OCI-LY7 (cell line): ENCODE measurements at regions not wholly inside any gene's neighbourhood (a gene's known extent, or its start where the extent isn't known, plus 50 kb on each side); places are given as distances from the start of the nearest gene placed in this dataset.

Experiments used
- BruUV-seq: library from RNA; stranded (reverse); fragments of 400-500 nt; replicated peaks from 2 replicates; lab custom pipeline; 2021; lab: Mats Ljungman, UMichigan
- CTCF ChIA-PET: fragments of 300-600 bp; sonication (Branson Sonifier 250); formaldehyde crosslinking; loops from one replicate; lab custom pipeline; 2022; ENCODE audit warnings: antibody characterized with exemption; ENCODE audit not compliant: unreplicated experiment; lab: Charles Lee
- POLR2A ChIA-PET: fragments of 300-600 bp; sonication (Branson Sonifier 250); formaldehyde crosslinking; loops from one replicate; lab custom pipeline; 2022; ENCODE audit warnings: antibody characterized with exemption; lab: Charles Lee
- DNase-seq: peaks from one replicate; pipeline ENCODE4 v3.0.0-alpha.2; 2015; ENCODE audit warnings: low spot score
- H2AFZ ChIP-seq: fragments of 200-600 bp; sonication (generic), shearing (Covaris generic); 2 replicates; pipeline ENCODE4 v1.6.1; 2014; ENCODE audit warnings: mild to moderate bottlenecking, antibody characterized with exemption, low read length, moderate library complexity
- H3K27ac ChIP-seq: fragments of 200-600 bp; sonication (generic); 2 replicates; pipeline ENCODE4 v1.5.1; 2014; ENCODE audit warnings: mixed run types, low read depth, mild to moderate bottlenecking, moderate library complexity, low read length, inconsistent platforms; ENCODE audit not compliant: poor library complexity, severe bottlenecking
- H3K36me3 ChIP-seq: fragments of 200-600 bp; sonication (generic); 2 replicates; pipeline ENCODE4 v1.6.1; 2014; ENCODE audit warnings: mild to moderate bottlenecking, antibody characterized with exemption, low read length, moderate library complexity, mixed read lengths; ENCODE audit not compliant: insufficient read depth
- H3K4me1 ChIP-seq: fragments of 200-600 bp; sonication (generic); 2 replicates; pipeline ENCODE4 v1.5.1; 2014; ENCODE audit warnings: mild to moderate bottlenecking, low read length; ENCODE audit not compliant: insufficient read depth, poor library complexity, severe bottlenecking
- H3K4me2 ChIP-seq: fragments of 200-600 bp; sonication (generic); 2 replicates; pipeline ENCODE4 v1.6.1; 2014; ENCODE audit warnings: mild to moderate bottlenecking, low read length
- H3K4me3 ChIP-seq: fragments of 200-600 bp; sonication (generic); 2 replicates; pipeline ENCODE4 v1.5.1; 2014; ENCODE audit warnings: mild to moderate bottlenecking, low read depth, low read length; ENCODE audit not compliant: poor library complexity, severe bottlenecking
- H3K79me2 ChIP-seq: fragments of 200-600 bp; sonication (generic); 2 replicates; pipeline ENCODE4 v1.6.1; 2016; ENCODE audit warnings: low read depth, mild to moderate bottlenecking, low read length, moderate library complexity, mixed read lengths; ENCODE audit not compliant: insufficient read depth
- H3K9me2 ChIP-seq: fragments of 200-600 bp; sonication (generic); 2 replicates; pipeline ENCODE4 v1.6.1; 2016; ENCODE audit warnings: mild to moderate bottlenecking, low read length, mixed read lengths; ENCODE audit not compliant: insufficient read depth
- H3K9me3 ChIP-seq: fragments of 200-600 bp; sonication (generic); 2 replicates; pipeline ENCODE4 v1.6.1; 2014; ENCODE audit warnings: mild to moderate bottlenecking, mixed run types, low read length, mixed read lengths
- H4K20me1 ChIP-seq: fragments of 200-600 bp; sonication (generic); 2 replicates; pipeline ENCODE4 v1.6.1; 2014; ENCODE audit warnings: mild to moderate bottlenecking, antibody characterized with exemption, low read length, moderate library complexity, mixed read lengths; ENCODE audit not compliant: insufficient read depth
- EZH2phosphoT487 ChIP-seq: fragments of 200-600 bp; sonication (generic); IDR thresholded peaks from 2 replicates; pipeline ENCODE4 v1.6.1; 2018; ENCODE audit warnings: low read depth, borderline replicate concordance, mild to moderate bottlenecking, mixed run types, antibody characterized with exemption, low read length, moderate library complexity, mixed read lengths
- intact Hi-C: fragments of 100-400 bp; cut with micrococcal nuclease; formaldehyde crosslinking; loops from one replicate; pipeline ENCODE4 v1.10.0; 2022; ENCODE audit not compliant: unreplicated experiment
- TF ChIP-seq, protein P1 (sequence below): fragments of 200-600 bp; sonication (generic); conservative IDR thresholded peaks from 2 replicates; pipeline ENCODE4 v1.5.1; 2014; ENCODE audit warnings: mild to moderate bottlenecking, antibody characterized with exemption, low read length, moderate library complexity, mixed read lengths

DNA sequence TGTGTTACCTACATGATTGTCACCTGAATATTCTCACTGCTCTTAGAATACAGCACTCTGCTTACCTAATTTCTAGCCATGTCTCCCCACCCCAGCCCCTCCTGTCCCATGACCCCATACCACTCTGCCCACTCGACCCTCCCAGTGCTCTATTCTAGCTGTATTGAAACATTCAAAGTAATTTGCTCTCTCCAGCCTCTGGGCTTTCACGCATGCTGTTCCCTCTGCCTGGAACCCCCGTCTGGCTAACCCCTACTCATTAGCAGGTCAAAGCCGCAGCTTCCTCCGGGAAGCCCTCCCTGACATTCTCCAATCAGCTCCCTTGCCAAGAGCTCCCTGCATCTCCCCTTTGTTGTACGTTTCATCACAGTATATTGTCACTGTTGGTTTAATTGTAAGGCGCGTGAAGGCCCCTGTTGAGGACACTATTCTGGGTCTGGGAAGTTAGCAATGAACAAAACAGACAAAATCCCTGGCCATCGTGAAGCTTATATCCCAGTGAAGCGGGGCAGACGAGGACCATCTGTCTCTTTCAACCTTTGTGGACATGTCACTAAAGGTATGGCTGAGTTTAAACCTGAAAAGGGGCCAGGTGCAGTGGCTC lies 72.3 kb upstream of the LHX1 start:
- no peak for DNase-seq
- Histone ChIP-seq H3K9me2 (no peaks in the 10 kb centered on the region), H3K4me2 (no peak overlapping the region), H3K4me3 (no peak overlapping the region), H3K9me3 (no peaks in the 10 kb centered on the region), H3K79me2 (no peaks in the 10 kb centered on the region), H3K36me3 (no peaks in the 10 kb centered on the region), H3K4me1 (no peaks in the 10 kb centered on the region), H3K27ac (no peak overlapping the region), H2AFZ (no peak overlapping the region), H4K20me1 (no peaks in the 10 kb centered on the region)
- ChIA-PET CTCF (no interaction called here), POLR2A (no interaction called here)
- intact Hi-C loops: no loop called here
- BruUV-seq: no TSS peak
- TF ChIP-seq EZH2phosphoT487: no peak
- TF ChIP-seq, protein P1, sequence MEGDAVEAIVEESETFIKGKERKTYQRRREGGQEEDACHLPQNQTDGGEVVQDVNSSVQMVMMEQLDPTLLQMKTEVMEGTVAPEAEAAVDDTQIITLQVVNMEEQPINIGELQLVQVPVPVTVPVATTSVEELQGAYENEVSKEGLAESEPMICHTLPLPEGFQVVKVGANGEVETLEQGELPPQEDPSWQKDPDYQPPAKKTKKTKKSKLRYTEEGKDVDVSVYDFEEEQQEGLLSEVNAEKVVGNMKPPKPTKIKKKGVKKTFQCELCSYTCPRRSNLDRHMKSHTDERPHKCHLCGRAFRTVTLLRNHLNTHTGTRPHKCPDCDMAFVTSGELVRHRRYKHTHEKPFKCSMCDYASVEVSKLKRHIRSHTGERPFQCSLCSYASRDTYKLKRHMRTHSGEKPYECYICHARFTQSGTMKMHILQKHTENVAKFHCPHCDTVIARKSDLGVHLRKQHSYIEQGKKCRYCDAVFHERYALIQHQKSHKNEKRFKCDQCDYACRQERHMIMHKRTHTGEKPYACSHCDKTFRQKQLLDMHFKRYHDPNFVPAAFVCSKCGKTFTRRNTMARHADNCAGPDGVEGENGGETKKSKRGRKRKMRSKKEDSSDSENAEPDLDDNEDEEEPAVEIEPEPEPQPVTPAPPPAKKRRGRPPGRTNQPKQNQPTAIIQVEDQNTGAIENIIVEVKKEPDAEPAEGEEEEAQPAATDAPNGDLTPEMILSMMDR: no peak

DNA sequence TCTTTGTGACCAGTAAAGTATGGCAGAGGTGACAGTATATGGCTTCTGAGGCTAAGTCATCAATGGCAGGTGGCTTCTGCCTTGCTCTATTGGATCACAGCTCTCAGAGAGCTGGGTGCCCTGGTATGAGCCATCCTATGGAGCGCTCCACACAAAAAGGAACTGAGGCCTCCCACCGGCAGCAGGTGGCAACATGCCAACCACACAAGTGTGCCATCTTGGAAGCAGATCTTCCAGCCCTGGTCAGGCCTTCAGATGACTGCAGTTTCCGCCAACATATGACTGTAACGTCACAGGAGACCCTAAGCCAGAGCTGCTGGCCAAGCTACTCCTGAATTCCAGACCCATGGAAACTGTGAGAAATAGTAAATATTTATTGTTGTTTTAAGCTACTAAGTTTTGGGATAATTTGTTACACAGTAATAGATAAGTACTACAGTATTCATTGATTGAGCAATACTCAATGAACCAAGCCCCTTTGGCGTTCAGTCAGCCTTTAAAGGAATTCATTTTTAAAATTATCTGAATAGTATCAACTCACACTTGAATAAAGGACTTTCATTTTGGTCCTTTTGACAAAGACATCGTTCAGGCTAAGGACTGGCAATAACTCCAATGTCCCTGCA lies 69.4 kb upstream of the LHX1 start:
- Histone ChIP-seq H3K4me3 (no peak overlapping the region), H3K9me3 (no peaks in the 10 kb centered on the region), H2AFZ (no peak overlapping the region), H3K4me2 (no peak overlapping the region), H3K27ac (no peak overlapping the region), H3K4me1 (no peaks in the 10 kb centered on the region), H3K9me2 (no peaks in the 10 kb centered on the region), H3K36me3 (no peaks in the 10 kb centered on the region), H3K79me2 (no peaks in the 10 kb centered on the region), H4K20me1 (no peaks in the 10 kb centered on the region)
- BruUV-seq: no TSS peak
- ChIA-PET POLR2A (no interaction called here), CTCF (no interaction called here)
- no peak for DNase-seq
- TF ChIP-seq, protein P1: no peak
- no peak for TF ChIP-seq EZH2phosphoT487
- intact Hi-C loops: no loop called here

DNA sequence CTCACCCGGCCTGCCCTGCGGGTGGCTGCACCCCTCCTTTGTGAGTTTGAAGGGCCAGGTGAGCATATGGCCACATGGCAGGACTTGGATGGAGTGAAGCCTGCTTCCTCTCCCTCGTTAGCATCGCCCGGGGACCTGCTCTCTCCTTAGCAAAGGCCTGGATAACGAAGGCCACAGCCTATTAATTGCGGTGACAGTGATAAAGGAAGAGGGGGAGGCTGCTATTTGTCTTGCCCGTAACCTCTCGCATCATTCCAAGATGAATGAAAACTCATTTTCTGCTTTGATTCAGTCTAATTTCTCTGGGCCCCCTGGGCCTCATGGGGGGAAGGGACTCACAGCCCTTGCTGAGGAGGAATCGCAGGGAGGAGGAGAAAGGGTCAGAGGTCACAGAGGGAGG lies 68.5 kb upstream of the LHX1 start:
- no peak for DNase-seq
- ChIA-PET CTCF (no interaction called here), POLR2A (no interaction called here)
- TF ChIP-seq, protein P1: no peak
- no peak for TF ChIP-seq EZH2phosphoT487
- no peaks in the 10 kb centered on the region for H3K9me3 ChIP-seq
- BruUV-seq: no TSS peak
- H2AFZ ChIP-seq: no peak overlapping the region
- no peaks in the 10 kb centered on the region for H4K20me1 ChIP-seq
- H3K4me3 ChIP-seq: no peak overlapping the region
- H3K36me3 ChIP-seq: no peaks in the 10 kb centered on the region
- H3K9me2 ChIP-seq: no peaks in the 10 kb centered on the region
- no peak overlapping the region for H3K27ac ChIP-seq
- H3K4me1 ChIP-seq: no peaks in the 10 kb centered on the region
- intact Hi-C loops: no loop called here
- no peaks in the 10 kb centered on the region for H3K79me2 ChIP-seq
- H3K4me2 ChIP-seq: no peak overlapping the region
